ENCODE measurements at regions not wholly inside any gene's neighbourhood (a gene's known extent, or its start where the extent isn't known, plus 50 kb on each side); places are given as distances from the start of the nearest gene placed in this dataset.

- H4K20me1 ChIP-seq (ENCODE audit: insufficient read depth, low read length): no peaks in the 10 kb centered on the region
- ChIA-PET CTCF (ENCODE audit: low intra/inter-chr PET ratio, low total read pairs) (no interaction called here), POLR2A (no interaction called here)
- WGBS (ENCODE audit: low lambda C conversion rate): 36% methylated on average over 4 of the region's 4 CpGs
- H3K36me3 ChIP-seq (replicated peaks in 1 of 2; ENCODE audit: control insufficient read depth in 1 of 2, insufficient read depth in 2 of 2, low read length in 2 of 2): no peaks in the 10 kb centered on the region
- H3K9ac ChIP-seq (ENCODE audit: insufficient read depth, low read depth, low read length): no peak overlapping the region
- no TSS peak for BruUV-seq (replicated peaks)
- no peaks in the 10 kb centered on the region for H3K27me3 ChIP-seq (ENCODE audit: control insufficient read depth in 1 of 2, insufficient read depth in 2 of 2, low read length in 2 of 2)
- no peaks in the 10 kb centered on the region for H3K79me2 ChIP-seq (ENCODE audit: insufficient read depth, low read length)
- in situ Hi-C loops (cut with HindIII; ENCODE audit: extremely low pct_ligation_motif_present, low pct_unique_long_range_greater_than_20kb): no loop called here
- no peak for DNase-seq (ENCODE audit: low spot score)
- no peak overlapping the region for H3K27ac ChIP-seq (ENCODE audit: extremely low read length, insufficient read depth, low read length)
- no peaks in the 10 kb centered on the region for H3K9me3 ChIP-seq (ENCODE audit: low read length)
- intact Hi-C loops (cut with micrococcal nuclease; ENCODE audit: unreplicated experiment): no loop called here
- H3K4me3 ChIP-seq (replicated peaks in 1 of 3; ENCODE audit: insufficient read depth in 1 of 3, low read depth in 2 of 3, low read length in 3 of 3): no peak overlapping the region
- TF ChIP-seq ZNF670 (CRISPR knock-in tag; IDR thresholded peaks at IDR 0.05; ENCODE audit: borderline replicate concordance) (no peak), TAF1 (CRISPR knock-in tag; IDR thresholded peaks at IDR 0.05) (no peak), ZBTB33 (CRISPR knock-in tag; IDR thresholded peaks at IDR 0.05) (no peak), ZC3H4 (CRISPR knock-in tag; IDR thresholded peaks at IDR 0.05; ENCODE audit: borderline replicate concordance) (no peak), ATF2 (CRISPR knock-in tag; IDR thresholded peaks at IDR 0.05) (no peak), FOXA3 (CRISPR knock-in tag; IDR thresholded peaks at IDR 0.05) (no peak), CSRNP1 (CRISPR knock-in tag; IDR thresholded peaks at IDR 0.05) (no peak), ELK4 (CRISPR knock-in tag; IDR thresholded peaks at IDR 0.05; ENCODE audit: borderline replicate concordance) (no peak), KLF12 (CRISPR knock-in tag; IDR thresholded peaks at IDR 0.05; ENCODE audit: borderline replicate concordance) (no peak), ZNF558 (CRISPR knock-in tag; IDR thresholded peaks at IDR 0.05; ENCODE audit: borderline replicate concordance) (no peak), ZBTB2 (CRISPR knock-in tag; IDR thresholded peaks at IDR 0.05; ENCODE audit: low read depth) (no peak)
- peaks cover 30% of the 10 kb centered on the region for H3K4me1 ChIP-seq (ENCODE audit: insufficient read depth, low read length)
- no peak for ATAC-seq
- no peak for FAIRE-seq
- H2AFZ ChIP-seq (ENCODE audit: low read length): no peak overlapping the region
- H3K4me2 ChIP-seq (ENCODE audit: low read depth, low read length): no peak overlapping the region
Observed at GRCh38 chr2:48122166-48122565, 192.3 kb upstream of the FOXN2 start.
